Lower leg skin (tissue), 3 donors: ENCODE measurements at regions not wholly inside any gene's neighbourhood (a gene's known extent, or its start where the extent isn't known, plus 50 kb on each side); places are given as distances from the start of the nearest gene placed in this dataset.

Experiments used
- POLR2A ChIP-seq, 2 donors: fragments of 450-650 bp; IDR thresholded peaks; one replicate each; pipeline ENCODE4 v1.6.1; 2016 to 2017; ENCODE audit warnings: antibody characterized with exemption in 2 of 2, mild to moderate bottlenecking in 1 of 2, moderate library complexity in 1 of 2
- TF ChIP-seq, protein P1 (sequence below), 3 donors: fragments of 450-650 bp; IDR thresholded peaks; one replicate each; pipeline ENCODE4 v1.5.1; 2016; ENCODE audit warnings: antibody characterized with exemption in 3 of 3, mild to moderate bottlenecking in 3 of 3, moderate library complexity in 2 of 3

DNA sequence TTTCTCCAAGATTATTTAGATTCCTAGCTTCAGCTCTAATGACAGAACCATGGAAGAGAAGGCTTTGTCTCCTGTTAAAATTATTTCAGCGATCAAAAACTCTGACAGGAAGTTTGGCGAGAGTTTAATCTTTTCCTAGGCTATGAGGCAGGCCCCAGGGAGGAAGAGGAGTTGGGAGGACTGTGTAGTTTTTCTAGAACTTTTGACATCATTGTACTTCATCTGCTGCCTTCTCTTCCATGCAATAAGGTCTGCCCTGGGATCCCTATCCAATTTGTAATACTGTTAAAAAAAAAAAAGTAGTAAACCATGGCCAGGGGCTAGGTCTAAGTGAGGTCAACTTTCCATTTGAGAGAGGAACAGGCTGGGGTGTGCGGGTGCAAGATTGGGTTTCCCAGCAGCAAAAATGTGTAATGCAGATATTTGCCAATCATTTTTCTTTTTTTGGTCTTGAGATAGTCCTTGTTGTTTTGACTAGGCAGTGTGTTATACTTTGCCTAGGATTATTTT is 261.9 kb upstream of the ANKH start:
- no peak for TF ChIP-seq POLR2A (IDR thresholded peaks at IDR 0.05)
- TF ChIP-seq, protein P1, sequence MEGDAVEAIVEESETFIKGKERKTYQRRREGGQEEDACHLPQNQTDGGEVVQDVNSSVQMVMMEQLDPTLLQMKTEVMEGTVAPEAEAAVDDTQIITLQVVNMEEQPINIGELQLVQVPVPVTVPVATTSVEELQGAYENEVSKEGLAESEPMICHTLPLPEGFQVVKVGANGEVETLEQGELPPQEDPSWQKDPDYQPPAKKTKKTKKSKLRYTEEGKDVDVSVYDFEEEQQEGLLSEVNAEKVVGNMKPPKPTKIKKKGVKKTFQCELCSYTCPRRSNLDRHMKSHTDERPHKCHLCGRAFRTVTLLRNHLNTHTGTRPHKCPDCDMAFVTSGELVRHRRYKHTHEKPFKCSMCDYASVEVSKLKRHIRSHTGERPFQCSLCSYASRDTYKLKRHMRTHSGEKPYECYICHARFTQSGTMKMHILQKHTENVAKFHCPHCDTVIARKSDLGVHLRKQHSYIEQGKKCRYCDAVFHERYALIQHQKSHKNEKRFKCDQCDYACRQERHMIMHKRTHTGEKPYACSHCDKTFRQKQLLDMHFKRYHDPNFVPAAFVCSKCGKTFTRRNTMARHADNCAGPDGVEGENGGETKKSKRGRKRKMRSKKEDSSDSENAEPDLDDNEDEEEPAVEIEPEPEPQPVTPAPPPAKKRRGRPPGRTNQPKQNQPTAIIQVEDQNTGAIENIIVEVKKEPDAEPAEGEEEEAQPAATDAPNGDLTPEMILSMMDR (IDR thresholded peaks at IDR 0.05): no peak
